ENCODE measurements at regions not wholly inside any gene's neighbourhood (a gene's known extent, or its start where the extent isn't known, plus 50 kb on each side); places are given as distances from the start of the nearest gene placed in this dataset.

GRCh38 chr12:115872212-115872611 lies 405.3 kb downstream of the MED13L start:
- no peak for TF ChIP-seq CTCF (IDR thresholded peaks at IDR 0.05)
- no peak for TF ChIP-seq POLR2A (IDR thresholded peaks at IDR 0.05)
- no peak for TF ChIP-seq EP300 (IDR thresholded peaks at IDR 0.05; ENCODE audit: low read depth)
